ENCODE measurements at regions not wholly inside any gene's neighbourhood (a gene's known extent, or its start where the extent isn't known, plus 50 kb on each side); places are given as distances from the start of the nearest gene placed in this dataset.
"Not testable (repeated sequence)": the region's sequence is repeated elsewhere in the genome, so short reads cannot be mapped to it uniquely, and the experiment has no call there.

- no peak for DNase-seq
These were observed 330.8 kb upstream of the KLF3 start for GRCh38 chr4:38333219-38333618.

- no peak for DNase-seq
These were observed 329.2 kb upstream of the KLF3 start for GRCh38 chr4:38334791-38335190.

GRCh38 chr4:38338939-38339338, 325.1 kb upstream of the KLF3 start:
- not testable (repeated sequence) for DNase-seq

- no peak for DNase-seq
These were observed 320.4 kb upstream of the KLF3 start for GRCh38 chr4:38343608-38344007.

- no peak for DNase-seq
These were observed 319.1 kb upstream of the KLF3 start for GRCh38 chr4:38344929-38345328.

GRCh38 chr4:38347251-38347650, 316.7 kb upstream of the KLF3 start:
- no peak for DNase-seq

- DNase-seq = no peak
These were observed 309.6 kb upstream of the KLF3 start for GRCh38 chr4:38354421-38354820.

- DNase-seq = no peak
These were observed 309.1 kb upstream of the KLF3 start for GRCh38 chr4:38354872-38355271.

- no peak for DNase-seq
These were observed 307.3 kb upstream of the KLF3 start for GRCh38 chr4:38356686-38357085.

GRCh38 chr4:38357546-38357945, 306.5 kb upstream of the KLF3 start:
- no peak for DNase-seq

GRCh38 chr4:38359113-38359512, 304.9 kb upstream of the KLF3 start:
- no peak for DNase-seq

- DNase-seq = no peak
These were observed 303.8 kb upstream of the KLF3 start for GRCh38 chr4:38360201-38360600.

GRCh38 chr4:38364383-38364963, 299.5 kb upstream of the KLF3 start:
- no peak for DNase-seq

- no peak for DNase-seq
These were observed 298.7 kb upstream of the KLF3 start for GRCh38 chr4:38365261-38365660.

- DNase-seq = no peak
These were observed 298.2 kb upstream of the KLF3 start for GRCh38 chr4:38365748-38366310.

GRCh38 chr4:38366456-38366855, 297.5 kb upstream of the KLF3 start:
- DNase-seq = no peak

GRCh38 chr4:38366997-38367396, 297.0 kb upstream of the KLF3 start:
- no peak for DNase-seq

- DNase-seq = no peak
These were observed 296.3 kb upstream of the KLF3 start for GRCh38 chr4:38367642-38368174.

- no peak for DNase-seq
These were observed 295.4 kb upstream of the KLF3 start for GRCh38 chr4:38368613-38369012.

GRCh38 chr4:38371391-38371851, 292.6 kb upstream of the KLF3 start:
- no peak for DNase-seq

GRCh38 chr4:38373375-38373774, 290.6 kb upstream of the KLF3 start:
- no peak for DNase-seq

GRCh38 chr4:38377195-38377594, 286.8 kb upstream of the KLF3 start:
- no peak for DNase-seq

- DNase-seq = no peak
These were observed 285.5 kb upstream of the KLF3 start for GRCh38 chr4:38378478-38378877.

GRCh38 chr4:38381788-38382187, 282.2 kb upstream of the KLF3 start:
- peak; percentile 55 to 70 for DNase-seq
